ENCODE measurements at regions not wholly inside any gene's neighbourhood (a gene's known extent, or its start where the extent isn't known, plus 50 kb on each side); places are given as distances from the start of the nearest gene placed in this dataset.

DNA sequence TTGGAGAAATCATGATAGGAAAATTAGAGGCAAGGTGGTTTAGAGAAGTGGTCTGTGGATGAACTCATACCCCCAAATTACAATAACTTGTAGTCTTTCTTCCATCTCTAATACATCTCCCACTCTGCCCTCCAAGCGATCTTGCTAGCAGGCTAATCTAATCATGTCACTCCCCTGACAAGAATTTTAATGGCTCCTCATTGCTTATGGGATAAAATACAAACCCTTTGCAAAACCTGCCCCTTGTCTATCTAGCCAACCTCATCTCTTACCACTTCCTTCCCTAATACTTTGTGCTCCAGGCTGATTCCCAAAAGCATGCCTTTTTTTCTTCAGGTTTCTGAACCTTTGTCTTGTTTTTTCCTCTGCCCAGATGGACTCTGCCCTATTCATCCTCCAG is 71.3 kb upstream of the LRRN2 start:
- no peaks in the 10 kb centered on the region for H3K9me3 ChIP-seq (replicated peaks; ENCODE audit: insufficient read depth, low read length)
- no peak overlapping the region for H3K4me2 ChIP-seq (ENCODE audit: low read depth, low read length)
- no peak overlapping the region for H2AFZ ChIP-seq (ENCODE audit: low read length)
- H3K27ac ChIP-seq (ENCODE audit: low read length) = no peak overlapping the region
- H3K4me3 ChIP-seq (ENCODE audit: low read length) = no peak overlapping the region
- H3K79me2 ChIP-seq (ENCODE audit: low read length) = no peaks in the 10 kb centered on the region
- H3K9me2 ChIP-seq (replicated peaks; ENCODE audit: insufficient read depth, low read length) = no peaks in the 10 kb centered on the region
- TF ChIP-seq CTCF (IDR thresholded peaks at IDR 0.05; ENCODE audit: low read length) = no peak
- no peak for TF ChIP-seq EZH2phosphoT487 (IDR thresholded peaks at IDR 0.05; ENCODE audit: low read length)
- TF ChIP-seq EZH2 (optimal IDR thresholded peaks at IDR 0.05; ENCODE audit: low read depth, low read length) = no peak
- no peaks in the 10 kb centered on the region for H4K20me1 ChIP-seq (ENCODE audit: insufficient read depth, low read length)
- H3K9ac ChIP-seq (ENCODE audit: low read length) = no peak overlapping the region
- DNase-seq = no peak
- H3K36me3 ChIP-seq (replicated peaks; ENCODE audit: insufficient read depth, low read length) = no peaks in the 10 kb centered on the region
- 0 out of 2 replicates have a peak, but pooled peaks cover 3% of the 10 kb centered on the region for H3K4me1 ChIP-seq (ENCODE audit: low read length)
- H3F3A ChIP-seq (ENCODE audit: insufficient read depth, low read length) = 0 out of 2 replicates have a peak, but pooled peaks cover 4% of the 10 kb centered on the region
- no peaks in the 10 kb centered on the region for H3K27me3 ChIP-seq (replicated peaks; ENCODE audit: insufficient read depth, low read length)

GRCh38 chr1:204758601-204759000 is 73.1 kb upstream of the LRRN2 start:
- Histone ChIP-seq H3K9me3 (replicated peaks; ENCODE audit: insufficient read depth, low read length) (no peaks in the 10 kb centered on the region), H3F3A (ENCODE audit: insufficient read depth, low read length) (0 out of 2 replicates have a peak, but pooled peaks cover 4% of the 10 kb centered on the region), H3K79me2 (ENCODE audit: low read length) (no peaks in the 10 kb centered on the region), H3K27ac (ENCODE audit: low read length) (no peak overlapping the region), H3K36me3 (replicated peaks; ENCODE audit: insufficient read depth, low read length) (no peaks in the 10 kb centered on the region), H3K4me1 (ENCODE audit: low read length) (0 out of 2 replicates have a peak, but pooled peaks cover 3% of the 10 kb centered on the region), H4K20me1 (ENCODE audit: insufficient read depth, low read length) (no peaks in the 10 kb centered on the region), H3K9ac (ENCODE audit: low read length) (no peak overlapping the region), H3K27me3 (replicated peaks; ENCODE audit: insufficient read depth, low read length) (no peaks in the 10 kb centered on the region), H2AFZ (ENCODE audit: low read length) (no peak overlapping the region), H3K4me2 (ENCODE audit: low read depth, low read length) (no peak overlapping the region), H3K9me2 (replicated peaks; ENCODE audit: insufficient read depth, low read length) (no peaks in the 10 kb centered on the region), H3K4me3 (ENCODE audit: low read length) (no peak overlapping the region)
- DNase-seq = no peak
- TF ChIP-seq EZH2phosphoT487 (IDR thresholded peaks at IDR 0.05; ENCODE audit: low read length) = no peak
- no peak for TF ChIP-seq CTCF (IDR thresholded peaks at IDR 0.05; ENCODE audit: low read length)
- TF ChIP-seq EZH2 (optimal IDR thresholded peaks at IDR 0.05; ENCODE audit: low read depth, low read length) = no peak

DNA sequence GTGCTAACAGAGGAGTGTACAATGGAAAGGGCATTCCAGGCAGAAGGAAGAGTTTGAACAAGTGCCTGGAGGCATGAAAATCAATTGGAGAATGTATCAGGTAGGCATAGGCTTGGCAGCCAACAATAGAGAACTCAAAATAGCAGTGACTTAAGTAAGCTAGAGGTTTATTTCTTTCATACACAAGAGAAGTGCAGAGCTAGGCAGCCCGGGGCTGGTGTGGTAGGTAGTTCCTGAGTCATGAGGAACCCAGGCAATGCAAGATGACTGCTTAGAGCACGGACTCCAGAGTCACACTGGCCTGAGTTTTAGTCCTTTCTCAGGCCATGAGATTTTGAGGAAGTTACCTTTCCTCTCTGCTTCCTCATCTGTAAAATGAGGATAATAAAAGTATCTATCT is 74.8 kb upstream of the LRRN2 start:
- no peaks in the 10 kb centered on the region for H3K9me3 ChIP-seq (replicated peaks; ENCODE audit: insufficient read depth, low read length)
- H3K9me2 ChIP-seq (replicated peaks; ENCODE audit: insufficient read depth, low read length) = no peaks in the 10 kb centered on the region
- no peak overlapping the region for H3K27ac ChIP-seq (ENCODE audit: low read length)
- H3K27me3 ChIP-seq (replicated peaks; ENCODE audit: insufficient read depth, low read length) = no peaks in the 10 kb centered on the region
- DNase-seq = no peak
- no peaks in the 10 kb centered on the region for H3K79me2 ChIP-seq (ENCODE audit: low read length)
- H2AFZ ChIP-seq (ENCODE audit: low read length) = no peak overlapping the region
- no peak for TF ChIP-seq CTCF (IDR thresholded peaks at IDR 0.05; ENCODE audit: low read length)
- no peak for TF ChIP-seq EZH2 (optimal IDR thresholded peaks at IDR 0.05; ENCODE audit: low read depth, low read length)
- no peak for TF ChIP-seq EZH2phosphoT487 (IDR thresholded peaks at IDR 0.05; ENCODE audit: low read length)
- no peaks in the 10 kb centered on the region for H3K36me3 ChIP-seq (replicated peaks; ENCODE audit: insufficient read depth, low read length)
- H4K20me1 ChIP-seq (ENCODE audit: insufficient read depth, low read length) = no peaks in the 10 kb centered on the region
- H3K4me1 ChIP-seq (ENCODE audit: low read length) = 0 out of 2 replicates have a peak, but pooled peaks cover 3% of the 10 kb centered on the region
- H3F3A ChIP-seq (ENCODE audit: insufficient read depth, low read length) = 0 out of 2 replicates have a peak, but pooled peaks cover 4% of the 10 kb centered on the region
- H3K4me2 ChIP-seq (ENCODE audit: low read depth, low read length) = no peak overlapping the region
- H3K9ac ChIP-seq (ENCODE audit: low read length) = no peak overlapping the region
- no peak overlapping the region for H3K4me3 ChIP-seq (ENCODE audit: low read length)

Measured in MM.1S (cell line).